Endodermal cell (in vitro differentiated cells): ENCODE measurements at regions not wholly inside any gene's neighbourhood (a gene's known extent, or its start where the extent isn't known, plus 50 kb on each side); places are given as distances from the start of the nearest gene placed in this dataset.

Experiments
- DNase-seq: peaks from one replicate; pipeline ENCODE4 v3.0.0-alpha.2; 2017
- H3K27ac ChIP-seq: 2 replicates; pipeline ENCODE4 v1.5.1; 2013; ENCODE audit warnings: mild to moderate bottlenecking, low read depth, low read length, moderate library complexity
- H3K27me3 ChIP-seq: 2 replicates; pipeline ENCODE4 v1.6.1; 2013; ENCODE audit warnings: mild to moderate bottlenecking, low read length, moderate library complexity; ENCODE audit not compliant: insufficient read depth, control insufficient read depth, poor library complexity, severe bottlenecking
- H3K36me3 ChIP-seq: 2 replicates; pipeline ENCODE4 v1.7.0; 2013; ENCODE audit warnings: mild to moderate bottlenecking, low read length, moderate library complexity; ENCODE audit not compliant: control insufficient read depth, insufficient read depth
- H3K4me1 ChIP-seq: one replicate; pipeline ENCODE4 v1.7.0; 2013; ENCODE audit warnings: low read length; ENCODE audit not compliant: control insufficient read depth, insufficient read depth
- H3K4me3 ChIP-seq: 2 replicates; pipeline ENCODE4 v1.5.1; 2013; ENCODE audit warnings: mild to moderate bottlenecking, low read length, moderate library complexity
- H3K9ac ChIP-seq: 2 replicates; pipeline ENCODE4 v1.6.1; 2013; ENCODE audit warnings: mild to moderate bottlenecking, low read length, moderate library complexity; ENCODE audit not compliant: poor library complexity, severe bottlenecking; ENCODE audit errors: extremely low read depth
- H3K9me3 ChIP-seq: 2 replicates; pipeline ENCODE4 v1.6.1; 2013; ENCODE audit warnings: mild to moderate bottlenecking, low read length, moderate library complexity; ENCODE audit not compliant: control insufficient read depth
- H3K27ac Mint-ChIP-seq: 2 replicates; pipeline ENCODE4 v1.8.0; 2020; ENCODE audit warnings: mixed read lengths
- H3K27me3 Mint-ChIP-seq: 2 replicates; pipeline ENCODE4 v1.8.0; 2021; ENCODE audit warnings: mild to moderate bottlenecking, mixed read lengths; ENCODE audit not compliant: insufficient read depth
- H3K36me3 Mint-ChIP-seq: 2 replicates; pipeline ENCODE4 v1.8.0; 2020; ENCODE audit warnings: low read depth, mixed read lengths
- H3K4me1 Mint-ChIP-seq: 2 replicates; pipeline ENCODE4 v1.8.0; 2020; ENCODE audit warnings: mixed read lengths
- H3K4me3 Mint-ChIP-seq: 2 replicates; pipeline ENCODE4 v1.8.0; 2020; ENCODE audit warnings: mild to moderate bottlenecking, moderate library complexity, mixed read lengths
- H3K9me3 Mint-ChIP-seq: 2 replicates; pipeline ENCODE4 v1.8.0; 2020; ENCODE audit warnings: mild to moderate bottlenecking, mixed read lengths
- WGBS, 2 experiments: methylation state at CpG; one replicate each; pipeline versions ENCODE4 v1.1.5 to v1.1.7; 2013; ENCODE audit warnings: missing lambda C conversion rate in 2 of 2, mixed read lengths in 1 of 2; ENCODE audit not compliant: insufficient coverage in 1 of 2, insufficient read length in 1 of 2; 5-methylcytosine and 5-hydroxymethylcytosine counted together
- TF ChIP-seq, protein P1 (sequence below): fragments of 200-600 bp; sonication (generic); conservative IDR thresholded peaks from 2 replicates; pipeline ENCODE4 v1.5.0; 2021; ENCODE audit warnings: antibody characterized with exemption, mild to moderate bottlenecking

DNA sequence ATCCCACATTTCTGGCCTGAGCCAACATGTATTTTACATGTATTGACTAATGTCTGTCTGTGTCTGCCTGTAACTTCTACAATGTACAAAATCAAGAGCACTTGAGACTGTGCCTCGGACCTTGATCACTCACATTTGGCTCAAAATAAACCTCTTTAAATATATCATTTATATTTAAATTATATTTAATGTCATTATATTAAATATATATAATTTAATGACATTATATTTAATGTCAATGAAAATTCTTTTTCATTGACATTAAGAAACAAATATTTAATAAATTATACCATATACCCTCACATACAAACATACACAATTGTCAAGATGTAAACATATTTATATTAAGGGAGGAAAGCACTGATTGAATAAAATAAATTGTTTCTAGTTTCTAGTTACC is 1099.8 kb upstream of the CDH18 start:
- no peak overlapping the region for H3K27ac Mint-ChIP-seq
- TF ChIP-seq, protein P1, sequence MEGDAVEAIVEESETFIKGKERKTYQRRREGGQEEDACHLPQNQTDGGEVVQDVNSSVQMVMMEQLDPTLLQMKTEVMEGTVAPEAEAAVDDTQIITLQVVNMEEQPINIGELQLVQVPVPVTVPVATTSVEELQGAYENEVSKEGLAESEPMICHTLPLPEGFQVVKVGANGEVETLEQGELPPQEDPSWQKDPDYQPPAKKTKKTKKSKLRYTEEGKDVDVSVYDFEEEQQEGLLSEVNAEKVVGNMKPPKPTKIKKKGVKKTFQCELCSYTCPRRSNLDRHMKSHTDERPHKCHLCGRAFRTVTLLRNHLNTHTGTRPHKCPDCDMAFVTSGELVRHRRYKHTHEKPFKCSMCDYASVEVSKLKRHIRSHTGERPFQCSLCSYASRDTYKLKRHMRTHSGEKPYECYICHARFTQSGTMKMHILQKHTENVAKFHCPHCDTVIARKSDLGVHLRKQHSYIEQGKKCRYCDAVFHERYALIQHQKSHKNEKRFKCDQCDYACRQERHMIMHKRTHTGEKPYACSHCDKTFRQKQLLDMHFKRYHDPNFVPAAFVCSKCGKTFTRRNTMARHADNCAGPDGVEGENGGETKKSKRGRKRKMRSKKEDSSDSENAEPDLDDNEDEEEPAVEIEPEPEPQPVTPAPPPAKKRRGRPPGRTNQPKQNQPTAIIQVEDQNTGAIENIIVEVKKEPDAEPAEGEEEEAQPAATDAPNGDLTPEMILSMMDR = no peak
- no peaks in the 10 kb centered on the region for H3K36me3 ChIP-seq
- H3K27me3 Mint-ChIP-seq = no peaks in the 10 kb centered on the region
- no CpG with 5 or more reads among the region's 1 CpG for WGBS, 2 experiments
- no peak overlapping the region for H3K27ac ChIP-seq
- H3K4me1 ChIP-seq = no peaks in the 10 kb centered on the region
- H3K4me3 Mint-ChIP-seq = no peak overlapping the region
- peak overlapping the region; percentile 28 for H3K4me3 ChIP-seq
- H3K27me3 ChIP-seq = no peaks in the 10 kb centered on the region
- DNase-seq = no peak
- H3K9me3 Mint-ChIP-seq = peaks cover 16% of the 10 kb centered on the region
- H3K9me3 ChIP-seq = peaks cover 62% of the 10 kb centered on the region
- H3K36me3 Mint-ChIP-seq = no peaks in the 10 kb centered on the region
- H3K4me1 Mint-ChIP-seq = no peaks in the 10 kb centered on the region
- H3K9ac ChIP-seq = no peak overlapping the region

DNA sequence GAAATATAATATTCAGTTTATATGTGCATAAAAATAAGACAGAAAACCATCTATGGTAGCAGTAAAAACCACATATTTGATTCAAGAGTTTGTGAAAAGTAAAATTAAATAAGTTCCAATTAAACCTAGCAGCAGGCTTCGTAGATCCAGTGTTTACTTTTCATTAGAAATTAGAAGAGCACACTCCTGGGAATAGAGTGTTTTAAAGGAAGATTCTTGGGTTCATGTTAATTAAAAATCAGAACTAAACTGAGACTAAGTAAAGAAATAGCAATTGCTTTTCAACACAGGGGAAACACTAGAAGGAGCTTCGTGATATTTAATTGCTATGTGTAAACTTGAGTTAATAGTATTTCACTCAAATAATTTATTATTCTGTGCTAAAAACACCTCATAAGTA is 1097.8 kb upstream of the CDH18 start:
- Mint-ChIP-seq H3K9me3 (peaks cover 16% of the 10 kb centered on the region), H3K27ac (no peak overlapping the region), H3K27me3 (no peaks in the 10 kb centered on the region), H3K4me1 (no peaks in the 10 kb centered on the region), H3K4me3 (no peak overlapping the region), H3K36me3 (no peaks in the 10 kb centered on the region)
- no peaks in the 10 kb centered on the region for H3K4me1 ChIP-seq
- H3K9me3 ChIP-seq = peaks cover 62% of the 10 kb centered on the region
- no peak for DNase-seq
- TF ChIP-seq, protein P1 = no peak
- no peak overlapping the region for H3K27ac ChIP-seq
- no peaks in the 10 kb centered on the region for H3K36me3 ChIP-seq
- H3K4me3 ChIP-seq = no peak overlapping the region
- H3K27me3 ChIP-seq = no peaks in the 10 kb centered on the region
- no peak overlapping the region for H3K9ac ChIP-seq
- 95% methylated on average over 1 of the region's 2 CpGs; no CpG with 5 or more reads in 1 of the 2 experiments for WGBS, 2 experiments

DNA sequence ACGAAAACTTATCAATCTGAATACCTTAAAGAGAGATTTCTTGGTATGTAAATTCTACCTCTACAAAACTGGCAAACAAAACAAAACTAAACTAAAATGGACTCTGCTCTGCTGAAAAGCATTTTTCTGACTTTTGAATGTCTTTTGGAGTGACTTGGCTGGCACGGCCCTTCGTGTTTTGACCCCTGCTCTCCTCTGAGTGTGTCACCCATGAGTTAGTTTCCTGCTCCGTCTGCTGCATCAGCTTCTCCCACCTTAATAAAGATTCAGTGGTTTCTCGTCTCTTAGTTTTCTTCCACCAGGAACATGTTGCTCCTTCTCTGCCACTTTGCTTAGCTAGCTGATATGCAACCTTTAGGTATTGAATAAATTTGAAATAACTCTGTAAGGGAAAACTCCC is 1084.0 kb upstream of the CDH18 start:
- H3K36me3 ChIP-seq = no peaks in the 10 kb centered on the region
- no peak overlapping the region for H3K27ac ChIP-seq
- no peaks in the 10 kb centered on the region for H3K4me1 Mint-ChIP-seq
- no peaks in the 10 kb centered on the region for H3K9me3 ChIP-seq
- no peak overlapping the region for H3K27ac Mint-ChIP-seq
- H3K36me3 Mint-ChIP-seq = no peaks in the 10 kb centered on the region
- H3K4me1 ChIP-seq = no peaks in the 10 kb centered on the region
- H3K9me3 Mint-ChIP-seq = no peaks in the 10 kb centered on the region
- no peaks in the 10 kb centered on the region for H3K27me3 ChIP-seq
- DNase-seq = no peak
- H3K9ac ChIP-seq = no peak overlapping the region
- H3K4me3 ChIP-seq = no peak overlapping the region
- no peaks in the 10 kb centered on the region for H3K27me3 Mint-ChIP-seq
- TF ChIP-seq, protein P1 = no peak
- H3K4me3 Mint-ChIP-seq = no peak overlapping the region
- WGBS, 2 experiments = 87 to 90% methylated on average over 3 to 5 of the region's 5 CpGs
